PC-3 (cell line): ENCODE measurements at regions not wholly inside any gene's neighbourhood (a gene's known extent, or its start where the extent isn't known, plus 50 kb on each side); places are given as distances from the start of the nearest gene placed in this dataset.
"Not testable (repeated sequence)": the region's sequence is repeated elsewhere in the genome, so short reads cannot be mapped to it uniquely, and the experiment has no call there.

Source experiments
- ATAC-seq: fragments of 200-7000 bp; cut with Tn5 transposase; 2 replicates; pipeline ENCODE4 v1.9.1; 2020; ENCODE audit warnings: mild to moderate bottlenecking, moderate library complexity
- BruUV-seq: library from RNA; stranded (reverse); fragments of 400-500 nt; replicated peaks from 2 replicates; lab custom pipeline; 2021; lab: Mats Ljungman, UMichigan
- CTCF ChIA-PET: fragments of 300-600 bp; sonication (Branson Sonifier 250); formaldehyde crosslinking; loops from one replicate; lab custom pipeline; 2022; ENCODE audit warnings: antibody characterized with exemption; lab: Charles Lee
- POLR2A ChIA-PET: fragments of 300-600 bp; sonication (Branson Sonifier 250); formaldehyde crosslinking; loops from one replicate; lab custom pipeline; 2022; ENCODE audit warnings: antibody characterized with exemption; ENCODE audit not compliant: unreplicated experiment; lab: Charles Lee
- DNase-seq: peaks from one replicate; pipeline ENCODE4 v3.0.0-alpha.2; 2015
- H2AFZ ChIP-seq: fragments of 300-600 bp; sonication (generic); 2 replicates; pipeline ENCODE4 v1.6.0; 2016; ENCODE audit warnings: antibody characterized with exemption, low read length
- H3F3A ChIP-seq: fragments of 300-600 bp; sonication (generic); one replicate; pipeline ENCODE4 v1.6.0; 2017; ENCODE audit warnings: antibody characterized with exemption, low read length, control low read depth, mild to moderate bottlenecking; ENCODE audit not compliant: unreplicated experiment
- H3K27ac ChIP-seq: fragments of 300-600 bp; sonication (generic); 2 replicates; pipeline ENCODE4 v1.5.1; 2016; ENCODE audit warnings: mild to moderate bottlenecking, low read length
- H3K27me3 ChIP-seq: fragments of 300-600 bp; sonication (generic); 2 replicates; pipeline ENCODE4 v1.6.1; 2016; ENCODE audit warnings: low read length, mixed read lengths
- H3K36me3 ChIP-seq: fragments of 300-600 bp; sonication (generic); 2 replicates; pipeline ENCODE4 v1.6.1; 2016; ENCODE audit warnings: low read depth, mixed run types, low read length, mixed read lengths
- H3K4me1 ChIP-seq: fragments of 300-600 bp; sonication (generic); 2 replicates; pipeline ENCODE4 v1.5.1; 2016; ENCODE audit warnings: low read length; ENCODE audit not compliant: insufficient read depth
- H3K4me2 ChIP-seq: fragments of 300-600 bp; sonication (generic); 2 replicates; pipeline ENCODE4 v1.6.0; 2016; ENCODE audit warnings: low read length
- H3K4me3 ChIP-seq: fragments of 300-600 bp; sonication (generic); 2 replicates; pipeline ENCODE4 v1.5.1; 2016; ENCODE audit warnings: mild to moderate bottlenecking, low read length, mixed read lengths
- H3K79me2 ChIP-seq: fragments of 300-600 bp; sonication (generic); 2 replicates; pipeline ENCODE4 v1.6.1; 2017; ENCODE audit warnings: low read length, mixed read lengths
- H3K9ac ChIP-seq: fragments of 300-600 bp; sonication (generic); 2 replicates; pipeline ENCODE4 v1.6.0; 2016; ENCODE audit warnings: mild to moderate bottlenecking, low read length
- H3K9me2 ChIP-seq: fragments of 300-600 bp; sonication (generic); replicated peaks from 2 replicates; pipeline ENCODE4 v1.6.1; 2016; ENCODE audit warnings: mixed run types, low read length, mixed read lengths
- H3K9me3 ChIP-seq: fragments of 300-600 bp; sonication (generic); 2 replicates; pipeline ENCODE4 v1.6.1; 2016; ENCODE audit warnings: low read length, mixed read lengths
- H4K20me1 ChIP-seq: fragments of 300-600 bp; sonication (generic); 2 replicates; pipeline ENCODE4 v1.6.1; 2016; ENCODE audit warnings: low read length, mixed read lengths
- CTCF ChIP-seq: fragments of 300-600 bp; sonication (generic); conservative IDR thresholded peaks from 2 replicates; pipeline ENCODE4 v1.5.1; 2017; ENCODE audit warnings: antibody characterized with exemption, low read depth, mild to moderate bottlenecking, low read length
- EZH2 ChIP-seq: fragments of 300-600 bp; sonication (generic); IDR thresholded peaks from one replicate; pipeline ENCODE4 v1.6.1; 2017; ENCODE audit warnings: antibody characterized with exemption, mild to moderate bottlenecking, low read length; ENCODE audit not compliant: unreplicated experiment
- EZH2phosphoT487 ChIP-seq: fragments of 300-600 bp; sonication (generic); IDR thresholded peaks from 2 replicates; pipeline ENCODE4 v1.6.1; 2018; ENCODE audit warnings: mild to moderate bottlenecking, antibody characterized with exemption, low read length, borderline replicate concordance
- intact Hi-C: fragments of 100-400 bp; cut with micrococcal nuclease; formaldehyde crosslinking; loops from 2 replicates; pipeline ENCODE4 v1.9.0; 2023

GRCh38 chr1:72997624-72998023 is 715.3 kb upstream of the NEGR1 start:
- DNase-seq (no peak), ATAC-seq (no peak)
- Histone ChIP-seq H3K4me3 (no peak overlapping the region), H3K4me1 (no peaks in the 10 kb centered on the region), H3K27me3 (peaks cover 8% of the 10 kb centered on the region), H3K36me3 (no peaks in the 10 kb centered on the region), H2AFZ (no peak overlapping the region), H3K4me2 (no peak overlapping the region), H3K79me2 (no peaks in the 10 kb centered on the region), H3K27ac (no peak overlapping the region), H3F3A (no peaks in the 10 kb centered on the region), H3K9me3 (no peaks in the 10 kb centered on the region), H3K9me2 (no peaks in the 10 kb centered on the region), H3K9ac (no peak overlapping the region), H4K20me1 (no peaks in the 10 kb centered on the region)
- POLR2A ChIA-PET: no interaction called here
- no TSS peak for BruUV-seq
- TF ChIP-seq CTCF (no peak), EZH2 (no peak), EZH2phosphoT487 (no peak)
- intact Hi-C loops: no loop called here
- CTCF ChIA-PET: no interaction called here

- DNase-seq: no peak
- no peaks in the 10 kb centered on the region for H3F3A ChIP-seq
- POLR2A ChIA-PET: no interaction called here
- no peak overlapping the region for H3K9ac ChIP-seq
- no peak for TF ChIP-seq EZH2
- TF ChIP-seq EZH2phosphoT487: no peak
- TF ChIP-seq CTCF: no peak
- BruUV-seq: no TSS peak
- intact Hi-C loops: no loop called here
- H3K79me2 ChIP-seq: no peaks in the 10 kb centered on the region
- no peaks in the 10 kb centered on the region for H3K9me3 ChIP-seq
- H2AFZ ChIP-seq: no peak overlapping the region
- H3K9me2 ChIP-seq: no peaks in the 10 kb centered on the region
- ATAC-seq: no peak
- CTCF ChIA-PET: no interaction called here
- H3K27me3 ChIP-seq: peaks cover 8% of the 10 kb centered on the region
- no peaks in the 10 kb centered on the region for H4K20me1 ChIP-seq
- H3K4me2 ChIP-seq: no peak overlapping the region
- H3K27ac ChIP-seq: no peak overlapping the region
- no peaks in the 10 kb centered on the region for H3K36me3 ChIP-seq
- H3K4me1 ChIP-seq: no peaks in the 10 kb centered on the region
- no peak overlapping the region for H3K4me3 ChIP-seq
Observed at GRCh38 chr1:72997041-72997440, 714.7 kb upstream of the NEGR1 start.

- ATAC-seq, H3K79me2 ChIP-seq, H4K20me1 ChIP-seq, DNase-seq, H3K36me3 ChIP-seq, H2AFZ ChIP-seq, H3K9ac ChIP-seq, intact Hi-C loops, BruUV-seq, H3K9me2 ChIP-seq, CTCF ChIA-PET, H3K9me3 ChIP-seq, POLR2A ChIA-PET, H3K27ac ChIP-seq, H3F3A ChIP-seq, H3K4me1 ChIP-seq, H3K4me3 ChIP-seq, H3K4me2 ChIP-seq, H3K27me3 ChIP-seq: not testable (repeated sequence)
Observed at GRCh38 chr1:72987871-72988270, 705.5 kb upstream of the NEGR1 start.
